ENCODE measurements at regions not wholly inside any gene's neighbourhood (a gene's known extent, or its start where the extent isn't known, plus 50 kb on each side); places are given as distances from the start of the nearest gene placed in this dataset.
"Not testable (repeated sequence)": the region's sequence is repeated elsewhere in the genome, so short reads cannot be mapped to it uniquely, and the experiment has no call there.

- FAIRE-seq (no peak), DNase-seq (ENCODE audit: low read depth, low spot score) (no peak)
- no peaks in the 10 kb centered on the region for H3K36me3 ChIP-seq (ENCODE audit: control insufficient read depth in 2 of 2, extremely low read depth in 1 of 2, insufficient read depth in 2 of 2, low read length in 2 of 2)
- CTCF ChIA-PET = no interaction called here
- H3K27me3 ChIP-seq (ENCODE audit: control insufficient read depth in 2 of 2, insufficient read depth in 2 of 2, low read length in 2 of 2) = peaks cover 0 to 7% of the 10 kb centered on the region in 2 experiments
- H3K9me1 ChIP-seq (replicated peaks; ENCODE audit: control insufficient read depth, extremely low read depth, insufficient read depth, low read length) = no peaks in the 10 kb centered on the region
- H3K9ac ChIP-seq (replicated peaks; ENCODE audit: extremely low read depth, insufficient read depth, low read length) = no peak overlapping the region
- POLR2A ChIA-PET = no interaction called here
- no peaks in the 10 kb centered on the region for H3K4me1 ChIP-seq (ENCODE audit: control insufficient read depth, extremely low read depth, insufficient read depth, low read length)
- no TSS peak for BruUV-seq (replicated peaks)
- H3K4me3 ChIP-seq (replicated peaks in 1 of 3; ENCODE audit: insufficient read depth in 1 of 3, low read depth in 1 of 3, low read length in 3 of 3) = no peak overlapping the region
- no peak overlapping the region for H3K27ac ChIP-seq (ENCODE audit: insufficient read depth, low read depth, low read length)
- H3K79me2 ChIP-seq (ENCODE audit: control insufficient read depth, insufficient read depth, low read length) = no peaks in the 10 kb centered on the region
- dilution Hi-C loops (cut with MboI; ENCODE audit: extremely low pct_ligation_motif_present, low sequenced_read_pairs) = no loop called here
- H3K9me3 ChIP-seq (replicated peaks; ENCODE audit: control insufficient read depth, insufficient read depth, low read length) = no peaks in the 10 kb centered on the region
- H2AFZ ChIP-seq (ENCODE audit: low read depth, low read length) = no peak overlapping the region
- no peak for TF ChIP-seq GATA2 (IDR thresholded peaks at IDR 0.05; ENCODE audit: insufficient read depth, insufficient read length, low read depth, low read length)
- intact Hi-C loops (cut with micrococcal nuclease) = no loop called here
- H4K20me1 ChIP-seq (replicated peaks; ENCODE audit: control insufficient read depth, extremely low read depth, insufficient read depth, low read length) = no peaks in the 10 kb centered on the region
- no peak overlapping the region for H3K4me2 ChIP-seq (ENCODE audit: insufficient read depth, low read length)
Measured at GRCh38 chrX:40526412-40526811, 54.4 kb upstream of the ATP6AP2 start.

- H2AFZ ChIP-seq (ENCODE audit: low read depth, low read length); FAIRE-seq; BruUV-seq (replicated peaks); H3K79me2 ChIP-seq (ENCODE audit: control insufficient read depth, insufficient read depth, low read length); H3K9ac ChIP-seq (replicated peaks; ENCODE audit: extremely low read depth, insufficient read depth, low read length); H3K9me3 ChIP-seq (replicated peaks; ENCODE audit: control insufficient read depth, insufficient read depth, low read length); H3K36me3 ChIP-seq (ENCODE audit: control insufficient read depth in 2 of 2, extremely low read depth in 1 of 2, insufficient read depth in 2 of 2, low read length in 2 of 2); CTCF ChIA-PET; POLR2A ChIA-PET; DNase-seq (ENCODE audit: low read depth, low spot score); H3K4me2 ChIP-seq (ENCODE audit: insufficient read depth, low read length); H3K27me3 ChIP-seq (ENCODE audit: control insufficient read depth in 2 of 2, insufficient read depth in 2 of 2, low read length in 2 of 2); dilution Hi-C loops (cut with MboI; ENCODE audit: extremely low pct_ligation_motif_present, low sequenced_read_pairs); H3K9me1 ChIP-seq (replicated peaks; ENCODE audit: control insufficient read depth, extremely low read depth, insufficient read depth, low read length); intact Hi-C loops (cut with micrococcal nuclease); H3K27ac ChIP-seq (ENCODE audit: insufficient read depth, low read depth, low read length); H3K4me1 ChIP-seq (ENCODE audit: control insufficient read depth, extremely low read depth, insufficient read depth, low read length); H4K20me1 ChIP-seq (replicated peaks; ENCODE audit: control insufficient read depth, extremely low read depth, insufficient read depth, low read length); H3K4me3 ChIP-seq (replicated peaks in 1 of 3; ENCODE audit: insufficient read depth in 1 of 3, low read depth in 1 of 3, low read length in 3 of 3): not testable (repeated sequence)
Measured at GRCh38 chrX:40525901-40526300, 54.9 kb upstream of the ATP6AP2 start.

GRCh38 chrX:40524423-40524822 is 56.3 kb upstream of the ATP6AP2 start:
- no peaks in the 10 kb centered on the region for H3K4me1 ChIP-seq (ENCODE audit: control insufficient read depth, extremely low read depth, insufficient read depth, low read length)
- no peaks in the 10 kb centered on the region for H4K20me1 ChIP-seq (replicated peaks; ENCODE audit: control insufficient read depth, extremely low read depth, insufficient read depth, low read length)
- ChIA-PET CTCF (no interaction called here), POLR2A (no interaction called here)
- intact Hi-C loops (cut with micrococcal nuclease) (no loop called here), dilution Hi-C loops (cut with MboI; ENCODE audit: extremely low pct_ligation_motif_present, low sequenced_read_pairs) (no loop called here)
- no peak overlapping the region for H3K9ac ChIP-seq (replicated peaks; ENCODE audit: extremely low read depth, insufficient read depth, low read length)
- no peak for DNase-seq (ENCODE audit: low read depth, low spot score)
- H3K79me2 ChIP-seq (ENCODE audit: control insufficient read depth, insufficient read depth, low read length) = no peaks in the 10 kb centered on the region
- no peak overlapping the region for H3K4me3 ChIP-seq (replicated peaks in 1 of 3; ENCODE audit: insufficient read depth in 1 of 3, low read depth in 1 of 3, low read length in 3 of 3)
- H3K27me3 ChIP-seq (ENCODE audit: control insufficient read depth in 2 of 2, insufficient read depth in 2 of 2, low read length in 2 of 2) = peaks cover 0 to 4% of the 10 kb centered on the region in 2 experiments
- no peaks in the 10 kb centered on the region for H3K9me3 ChIP-seq (replicated peaks; ENCODE audit: control insufficient read depth, insufficient read depth, low read length)
- BruUV-seq (replicated peaks) = no TSS peak
- H3K9me1 ChIP-seq (replicated peaks; ENCODE audit: control insufficient read depth, extremely low read depth, insufficient read depth, low read length) = no peaks in the 10 kb centered on the region
- no peak overlapping the region for H2AFZ ChIP-seq (ENCODE audit: low read depth, low read length)
- H3K36me3 ChIP-seq (ENCODE audit: control insufficient read depth in 2 of 2, extremely low read depth in 1 of 2, insufficient read depth in 2 of 2, low read length in 2 of 2) = no peaks in the 10 kb centered on the region
- FAIRE-seq = no peak
- no peak overlapping the region for H3K27ac ChIP-seq (ENCODE audit: insufficient read depth, low read depth, low read length)
- H3K4me2 ChIP-seq (ENCODE audit: insufficient read depth, low read length) = no peak overlapping the region
- TF ChIP-seq POLR2A (IDR thresholded peaks at IDR 0.05; ENCODE audit: low read depth, low read length) = no peak
- TF ChIP-seq GATA2 (IDR thresholded peaks at IDR 0.05; ENCODE audit: insufficient read depth, insufficient read length, low read depth, low read length) = no peak

Data from endothelial cell of umbilical vein (primary cell).